ENCODE measurements at regions not wholly inside any gene's neighbourhood (a gene's known extent, or its start where the extent isn't known, plus 50 kb on each side); places are given as distances from the start of the nearest gene placed in this dataset.

DNA sequence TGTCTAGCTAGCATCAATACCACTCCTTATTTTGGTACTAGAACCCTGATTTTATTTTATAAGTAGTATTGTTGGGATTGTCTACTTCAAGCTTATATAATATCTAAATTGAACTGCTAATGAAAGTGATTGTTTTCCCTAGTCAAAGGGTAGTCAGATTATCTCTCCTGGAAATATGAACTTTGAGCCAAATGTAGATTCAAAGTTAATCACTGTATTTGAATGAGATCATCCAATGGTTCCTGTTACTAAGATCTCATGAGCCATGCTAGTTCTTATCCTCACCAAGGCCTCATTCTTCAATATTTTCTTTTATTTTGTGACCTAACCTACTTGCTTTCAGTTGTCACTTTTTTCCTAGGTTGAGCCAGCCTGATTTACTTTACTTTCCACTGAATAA is 276.7 kb downstream of the RASSF9 start:
- Histone ChIP-seq H3K9me3 (no peaks in the 10 kb centered on the region), H3K4me3 (no peak overlapping the region), H3K4me1 (replicated peaks) (no peaks in the 10 kb centered on the region), H3K36me3 (no peaks in the 10 kb centered on the region), H3K27me3 (replicated peaks; ENCODE audit: insufficient read depth) (no peaks in the 10 kb centered on the region), H3K27ac (no peak overlapping the region)
- no peak for DNase-seq (ENCODE audit: low spot score)
- intact Hi-C loops (cut with DNase I): no loop called here
- TF ChIP-seq, protein P1, sequence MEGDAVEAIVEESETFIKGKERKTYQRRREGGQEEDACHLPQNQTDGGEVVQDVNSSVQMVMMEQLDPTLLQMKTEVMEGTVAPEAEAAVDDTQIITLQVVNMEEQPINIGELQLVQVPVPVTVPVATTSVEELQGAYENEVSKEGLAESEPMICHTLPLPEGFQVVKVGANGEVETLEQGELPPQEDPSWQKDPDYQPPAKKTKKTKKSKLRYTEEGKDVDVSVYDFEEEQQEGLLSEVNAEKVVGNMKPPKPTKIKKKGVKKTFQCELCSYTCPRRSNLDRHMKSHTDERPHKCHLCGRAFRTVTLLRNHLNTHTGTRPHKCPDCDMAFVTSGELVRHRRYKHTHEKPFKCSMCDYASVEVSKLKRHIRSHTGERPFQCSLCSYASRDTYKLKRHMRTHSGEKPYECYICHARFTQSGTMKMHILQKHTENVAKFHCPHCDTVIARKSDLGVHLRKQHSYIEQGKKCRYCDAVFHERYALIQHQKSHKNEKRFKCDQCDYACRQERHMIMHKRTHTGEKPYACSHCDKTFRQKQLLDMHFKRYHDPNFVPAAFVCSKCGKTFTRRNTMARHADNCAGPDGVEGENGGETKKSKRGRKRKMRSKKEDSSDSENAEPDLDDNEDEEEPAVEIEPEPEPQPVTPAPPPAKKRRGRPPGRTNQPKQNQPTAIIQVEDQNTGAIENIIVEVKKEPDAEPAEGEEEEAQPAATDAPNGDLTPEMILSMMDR (IDR thresholded peaks at IDR 0.05): no peak
- TF ChIP-seq POLR2A (IDR thresholded peaks at IDR 0.05) (no peak), POLR2AphosphoS5 (IDR thresholded peaks at IDR 0.05) (no peak)

DNA sequence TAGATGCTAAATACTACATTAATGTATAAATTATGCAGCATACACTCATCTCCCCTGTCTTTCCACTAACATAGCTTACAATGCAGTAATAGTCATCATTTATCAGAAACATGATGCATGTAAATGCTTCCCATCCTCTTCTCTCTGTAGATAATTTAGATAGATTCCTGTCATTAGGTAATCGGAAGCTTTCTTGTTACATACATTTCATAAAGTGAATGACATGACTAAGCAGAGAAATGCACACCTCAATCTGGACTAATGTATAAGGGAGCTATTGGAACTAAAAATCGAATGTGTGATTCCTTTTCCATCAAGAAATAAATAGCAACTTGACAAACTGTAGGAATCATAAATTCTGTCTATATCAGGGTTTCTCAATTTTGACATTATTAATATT is 273.4 kb downstream of the RASSF9 start:
- Histone ChIP-seq H3K4me1 (replicated peaks) (no peaks in the 10 kb centered on the region), H3K27me3 (replicated peaks; ENCODE audit: insufficient read depth) (no peaks in the 10 kb centered on the region), H3K9me3 (no peaks in the 10 kb centered on the region), H3K27ac (no peak overlapping the region), H3K4me3 (no peak overlapping the region), H3K36me3 (no peaks in the 10 kb centered on the region)
- intact Hi-C loops (cut with DNase I): no loop called here
- 96% methylated on average over 2 of the region's 2 CpGs for WGBS
- TF ChIP-seq, protein P1 (IDR thresholded peaks at IDR 0.05): no peak
- TF ChIP-seq POLR2A (IDR thresholded peaks at IDR 0.05): no peak
- no peak for TF ChIP-seq POLR2AphosphoS5 (IDR thresholded peaks at IDR 0.05)
- DNase-seq (ENCODE audit: low spot score): no peak

DNA sequence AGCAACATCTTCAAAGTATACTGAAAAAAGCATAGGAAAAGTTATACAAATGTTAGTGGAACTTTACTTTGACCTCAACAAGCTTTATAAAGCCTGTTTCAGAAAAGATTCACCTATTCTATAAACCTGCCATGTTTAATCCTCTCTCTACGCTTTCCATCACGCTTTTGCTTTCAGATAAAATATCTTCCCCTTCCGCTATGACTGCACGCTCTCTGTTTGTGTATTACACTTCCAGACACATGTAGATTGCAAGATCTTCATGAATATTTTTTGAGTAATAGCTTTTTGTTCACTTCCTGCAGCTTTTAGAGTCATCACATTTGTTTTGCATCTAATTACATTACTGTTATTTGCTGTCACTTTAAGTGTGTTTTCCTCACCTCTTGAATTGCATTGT is 271.4 kb downstream of the RASSF9 start:
- Histone ChIP-seq H3K36me3 (no peaks in the 10 kb centered on the region), H3K4me1 (replicated peaks) (no peaks in the 10 kb centered on the region), H3K27me3 (replicated peaks; ENCODE audit: insufficient read depth) (no peaks in the 10 kb centered on the region), H3K27ac (no peak overlapping the region), H3K9me3 (no peaks in the 10 kb centered on the region), H3K4me3 (no peak overlapping the region)
- intact Hi-C loops (cut with DNase I): no loop called here
- 91% methylated on average over 4 of the region's 4 CpGs for WGBS
- DNase-seq (ENCODE audit: low spot score): no peak
- no peak for TF ChIP-seq POLR2AphosphoS5 (IDR thresholded peaks at IDR 0.05)
- TF ChIP-seq, protein P1 (IDR thresholded peaks at IDR 0.05): no peak
- no peak for TF ChIP-seq POLR2A (IDR thresholded peaks at IDR 0.05)

DNA sequence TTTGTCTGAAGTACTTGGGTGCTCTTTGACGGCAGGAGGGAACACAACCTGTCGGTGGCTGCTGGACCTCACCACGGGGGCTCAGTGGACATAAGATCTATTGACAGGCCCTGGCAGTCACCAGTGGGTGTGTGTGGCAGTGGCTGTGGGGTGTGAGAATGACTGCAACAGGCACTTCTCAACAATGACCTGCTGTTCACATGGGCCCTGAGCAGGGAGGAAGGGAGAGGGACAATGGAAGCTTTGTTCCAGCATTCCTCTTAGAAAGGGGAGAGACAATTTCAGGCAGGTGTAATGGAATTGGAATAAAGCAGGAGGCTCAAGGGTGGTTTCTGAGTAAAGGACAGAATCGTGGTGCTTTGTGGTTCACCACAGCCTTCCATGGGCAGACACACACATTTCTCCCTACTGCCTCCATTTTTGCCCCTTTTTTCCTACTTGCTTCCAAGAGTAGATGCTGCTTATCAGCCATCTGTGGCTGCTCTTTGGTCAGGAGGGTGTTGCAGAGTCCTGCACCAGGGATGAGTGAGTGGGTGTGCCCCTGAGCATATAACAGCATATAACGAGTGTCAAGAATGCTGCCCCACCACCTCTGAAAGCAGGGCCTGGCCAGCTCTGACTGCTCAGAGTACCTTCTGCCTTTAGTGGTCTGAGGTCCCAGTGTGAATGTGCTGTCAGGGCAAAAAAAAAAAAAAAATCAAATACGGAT is 267.7 kb downstream of the RASSF9 start:
- intact Hi-C loops (cut with DNase I): no loop called here
- Histone ChIP-seq H3K9me3 (no peaks in the 10 kb centered on the region), H3K27ac (no peak overlapping the region), H3K4me3 (no peak overlapping the region), H3K36me3 (no peaks in the 10 kb centered on the region), H3K27me3 (replicated peaks; ENCODE audit: insufficient read depth) (no peaks in the 10 kb centered on the region), H3K4me1 (replicated peaks) (no peaks in the 10 kb centered on the region)
- TF ChIP-seq, protein P1 (IDR thresholded peaks at IDR 0.05): no peak
- TF ChIP-seq POLR2A (IDR thresholded peaks at IDR 0.05) (no peak), POLR2AphosphoS5 (IDR thresholded peaks at IDR 0.05) (no peak)
- no peak for DNase-seq (ENCODE audit: low spot score)
- WGBS: 60% methylated on average over 6 of the region's 6 CpGs

DNA sequence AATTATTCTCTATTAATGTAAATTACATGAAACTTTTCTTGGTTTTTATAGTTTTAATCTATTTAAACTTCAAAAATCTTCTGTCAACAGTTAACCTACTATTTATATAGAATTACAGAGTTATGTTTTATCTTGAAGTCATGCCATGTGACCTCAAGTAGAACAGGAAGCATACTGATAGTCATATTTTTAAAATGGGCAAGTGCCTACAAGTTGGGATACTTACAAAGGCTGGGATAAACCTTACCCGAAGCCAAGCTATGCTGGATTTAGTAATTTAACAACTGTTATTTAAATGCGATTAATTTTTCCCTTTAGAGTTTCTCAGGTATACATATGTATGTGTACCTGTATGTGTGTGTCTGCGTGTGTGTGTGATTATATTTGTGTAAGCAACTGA is 266.9 kb downstream of the RASSF9 start:
- H3K36me3 ChIP-seq: no peaks in the 10 kb centered on the region
- no peaks in the 10 kb centered on the region for H3K9me3 ChIP-seq
- no peaks in the 10 kb centered on the region for H3K27me3 ChIP-seq (replicated peaks; ENCODE audit: insufficient read depth)
- DNase-seq (ENCODE audit: low spot score): no peak
- no peak overlapping the region for H3K27ac ChIP-seq
- no peak overlapping the region for H3K4me3 ChIP-seq
- intact Hi-C loops (cut with DNase I): no loop called here
- H3K4me1 ChIP-seq (replicated peaks): no peaks in the 10 kb centered on the region
- WGBS: 61% methylated on average over 3 of the region's 3 CpGs
- TF ChIP-seq, protein P1 (IDR thresholded peaks at IDR 0.05): no peak
- TF ChIP-seq POLR2A (IDR thresholded peaks at IDR 0.05) (no peak), POLR2AphosphoS5 (IDR thresholded peaks at IDR 0.05) (no peak)
